Central memory CD4-positive, alpha-beta T cell (primary cell): ENCODE measurements at regions not wholly inside any gene's neighbourhood (a gene's known extent, or its start where the extent isn't known, plus 50 kb on each side); places are given as distances from the start of the nearest gene placed in this dataset.

Experiments used
- DNase-seq: peaks from one replicate; pipeline ENCODE4 v3.0.0; 2022

- no peak for DNase-seq
Measured at GRCh38 chr13:83325125-83325853, 557.0 kb downstream of the SLITRK1 start.

- no peak for DNase-seq
Measured at GRCh38 chr13:83311886-83312577, 570.2 kb downstream of the SLITRK1 start.

GRCh38 chr13:83298617-83299016 lies 583.7 kb downstream of the SLITRK1 start:
- no peak for DNase-seq

GRCh38 chr13:83297586-83298290 lies 584.5 kb downstream of the SLITRK1 start:
- DNase-seq: no peak

GRCh38 chr13:83295686-83296085 lies 586.6 kb downstream of the SLITRK1 start:
- no peak for DNase-seq

- DNase-seq: no peak
Measured at GRCh38 chr13:83286737-83287136, 595.5 kb downstream of the SLITRK1 start.

- no peak for DNase-seq
Measured at GRCh38 chr13:83281654-83282053, 600.6 kb downstream of the SLITRK1 start.

GRCh38 chr13:83274679-83275078 lies 607.6 kb downstream of the SLITRK1 start:
- no peak for DNase-seq

GRCh38 chr13:83272652-83273240 lies 609.5 kb downstream of the SLITRK1 start:
- DNase-seq: no peak

GRCh38 chr13:83272076-83272475 lies 610.2 kb downstream of the SLITRK1 start:
- no peak for DNase-seq

GRCh38 chr13:83265279-83265678 lies 617.0 kb downstream of the SLITRK1 start:
- no peak for DNase-seq

- DNase-seq: no peak
Measured at GRCh38 chr13:83248751-83249150, 633.5 kb downstream of the SLITRK1 start.

GRCh38 chr13:83232626-83233025 lies 649.6 kb downstream of the SLITRK1 start:
- DNase-seq: no peak

- DNase-seq: no peak
Measured at GRCh38 chr13:83229574-83230305, 652.5 kb downstream of the SLITRK1 start.

GRCh38 chr13:83223546-83223945 lies 658.7 kb downstream of the SLITRK1 start:
- DNase-seq: no peak

GRCh38 chr13:83221813-83222241 lies 660.4 kb downstream of the SLITRK1 start:
- no peak for DNase-seq

GRCh38 chr13:83221256-83221655 lies 661.0 kb downstream of the SLITRK1 start:
- no peak for DNase-seq

- DNase-seq: no peak
Measured at GRCh38 chr13:83220241-83220640, 662.0 kb downstream of the SLITRK1 start.

- DNase-seq: no peak
Measured at GRCh38 chr13:83219832-83220231, 662.4 kb downstream of the SLITRK1 start.

GRCh38 chr13:83216479-83217245 lies 665.6 kb downstream of the SLITRK1 start:
- DNase-seq: no peak

- DNase-seq: no peak
Measured at GRCh38 chr13:83215627-83216026, 666.6 kb downstream of the SLITRK1 start.

- DNase-seq: no peak
Measured at GRCh38 chr13:83214452-83214851, 667.8 kb downstream of the SLITRK1 start.
